ENCODE measurements at regions not wholly inside any gene's neighbourhood (a gene's known extent, or its start where the extent isn't known, plus 50 kb on each side); places are given as distances from the start of the nearest gene placed in this dataset.

- Histone ChIP-seq H3K36me3 (ENCODE audit: control insufficient read depth in 4 of 4, insufficient read depth in 3 of 4, low read depth in 1 of 4, low read length in 3 of 4) (no peaks in the 10 kb centered on the region), H3K4me3 (ENCODE audit: low read depth in 1 of 3, low read length in 3 of 3) (no peak overlapping the region), H3K27ac (ENCODE audit: low read depth in 1 of 2, low read length in 2 of 2) (no peak overlapping the region), H3K9ac (ENCODE audit: low read depth in 1 of 2, low read length in 2 of 2) (no peak overlapping the region), H3K9me3 (ENCODE audit: control insufficient read depth in 4 of 4, low read length in 3 of 4) (no peaks in the 10 kb centered on the region), H3K4me1 (ENCODE audit: control insufficient read depth in 4 of 4, insufficient read depth in 4 of 4, low read length in 3 of 4) (no peaks in the 10 kb centered on the region), H3K27me3 (ENCODE audit: control insufficient read depth in 4 of 4, insufficient read depth in 4 of 4, low read length in 3 of 4) (no peaks in the 10 kb centered on the region)
- 78% methylated on average over 2 of the region's 2 CpGs for WGBS
- DNase-seq (ENCODE audit: low spot score) = no peak
- TF ChIP-seq CTCF (IDR thresholded peaks at IDR 0.05; ENCODE audit: low read depth, low read length, missing input control) = no peak
- TF ChIP-seq, protein P1, sequence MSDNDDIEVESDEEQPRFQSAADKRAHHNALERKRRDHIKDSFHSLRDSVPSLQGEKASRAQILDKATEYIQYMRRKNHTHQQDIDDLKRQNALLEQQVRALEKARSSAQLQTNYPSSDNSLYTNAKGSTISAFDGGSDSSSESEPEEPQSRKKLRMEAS (IDR thresholded peaks at IDR 0.05) = no peak
- TF ChIP-seq, protein P2, sequence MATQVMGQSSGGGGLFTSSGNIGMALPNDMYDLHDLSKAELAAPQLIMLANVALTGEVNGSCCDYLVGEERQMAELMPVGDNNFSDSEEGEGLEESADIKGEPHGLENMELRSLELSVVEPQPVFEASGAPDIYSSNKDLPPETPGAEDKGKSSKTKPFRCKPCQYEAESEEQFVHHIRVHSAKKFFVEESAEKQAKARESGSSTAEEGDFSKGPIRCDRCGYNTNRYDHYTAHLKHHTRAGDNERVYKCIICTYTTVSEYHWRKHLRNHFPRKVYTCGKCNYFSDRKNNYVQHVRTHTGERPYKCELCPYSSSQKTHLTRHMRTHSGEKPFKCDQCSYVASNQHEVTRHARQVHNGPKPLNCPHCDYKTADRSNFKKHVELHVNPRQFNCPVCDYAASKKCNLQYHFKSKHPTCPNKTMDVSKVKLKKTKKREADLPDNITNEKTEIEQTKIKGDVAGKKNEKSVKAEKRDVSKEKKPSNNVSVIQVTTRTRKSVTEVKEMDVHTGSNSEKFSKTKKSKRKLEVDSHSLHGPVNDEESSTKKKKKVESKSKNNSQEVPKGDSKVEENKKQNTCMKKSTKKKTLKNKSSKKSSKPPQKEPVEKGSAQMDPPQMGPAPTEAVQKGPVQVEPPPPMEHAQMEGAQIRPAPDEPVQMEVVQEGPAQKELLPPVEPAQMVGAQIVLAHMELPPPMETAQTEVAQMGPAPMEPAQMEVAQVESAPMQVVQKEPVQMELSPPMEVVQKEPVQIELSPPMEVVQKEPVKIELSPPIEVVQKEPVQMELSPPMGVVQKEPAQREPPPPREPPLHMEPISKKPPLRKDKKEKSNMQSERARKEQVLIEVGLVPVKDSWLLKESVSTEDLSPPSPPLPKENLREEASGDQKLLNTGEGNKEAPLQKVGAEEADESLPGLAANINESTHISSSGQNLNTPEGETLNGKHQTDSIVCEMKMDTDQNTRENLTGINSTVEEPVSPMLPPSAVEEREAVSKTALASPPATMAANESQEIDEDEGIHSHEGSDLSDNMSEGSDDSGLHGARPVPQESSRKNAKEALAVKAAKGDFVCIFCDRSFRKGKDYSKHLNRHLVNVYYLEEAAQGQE (IDR thresholded peaks at IDR 0.05) = no peak
- no peak for TF ChIP-seq NR2F2 (IDR thresholded peaks at IDR 0.05)
- TF ChIP-seq GABPA (IDR thresholded peaks at IDR 0.05 in 1 of 2, conservative IDR thresholded peaks at IDR 0.05 in 1 of 2) = no peak
- no peak for TF ChIP-seq HNF4A (conservative IDR thresholded peaks at IDR 0.05)
- TF ChIP-seq RXRA (IDR thresholded peaks at IDR 0.05) = no peak
- no peak for TF ChIP-seq YY1 (IDR thresholded peaks at IDR 0.05)
- no peak for TF ChIP-seq RAD21 (IDR thresholded peaks at IDR 0.05)
- TF ChIP-seq, protein P3, sequence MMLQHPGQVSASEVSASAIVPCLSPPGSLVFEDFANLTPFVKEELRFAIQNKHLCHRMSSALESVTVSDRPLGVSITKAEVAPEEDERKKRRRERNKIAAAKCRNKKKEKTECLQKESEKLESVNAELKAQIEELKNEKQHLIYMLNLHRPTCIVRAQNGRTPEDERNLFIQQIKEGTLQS (IDR thresholded peaks at IDR 0.05) = no peak
- TF ChIP-seq JUND (IDR thresholded peaks at IDR 0.05) = no peak
- no peak for TF ChIP-seq FOXA2 (IDR thresholded peaks at IDR 0.05)
- TF ChIP-seq FOXA1 (IDR thresholded peaks at IDR 0.05) = no peak
- no peak for TF ChIP-seq HNF4G (IDR thresholded peaks at IDR 0.05)
- TF ChIP-seq SP1 (IDR thresholded peaks at IDR 0.05) = no peak
- TF ChIP-seq ZBTB33 (IDR thresholded peaks at IDR 0.05) = no peak
- TF ChIP-seq TAF1 (conservative IDR thresholded peaks at IDR 0.05) = no peak
- no peak for TF ChIP-seq EGR1 (IDR thresholded peaks at IDR 0.05; ENCODE audit: low read depth in 2 of 2)
These were observed 425.1 kb downstream of the PABPC4L start for GRCh38 chr4:133776503-133776902.
